ENCODE measurements at regions not wholly inside any gene's neighbourhood (a gene's known extent, or its start where the extent isn't known, plus 50 kb on each side); places are given as distances from the start of the nearest gene placed in this dataset.

- Histone ChIP-seq H3K27me3 (ENCODE audit: insufficient read depth, low read length) (peaks cover 5% of the 10 kb centered on the region), H3K9me3 (ENCODE audit: low read length) (no peaks in the 10 kb centered on the region)
These were observed 78.0 kb upstream of the ST8SIA2 start for GRCh38 chr15:92315595-92316211.

DNA sequence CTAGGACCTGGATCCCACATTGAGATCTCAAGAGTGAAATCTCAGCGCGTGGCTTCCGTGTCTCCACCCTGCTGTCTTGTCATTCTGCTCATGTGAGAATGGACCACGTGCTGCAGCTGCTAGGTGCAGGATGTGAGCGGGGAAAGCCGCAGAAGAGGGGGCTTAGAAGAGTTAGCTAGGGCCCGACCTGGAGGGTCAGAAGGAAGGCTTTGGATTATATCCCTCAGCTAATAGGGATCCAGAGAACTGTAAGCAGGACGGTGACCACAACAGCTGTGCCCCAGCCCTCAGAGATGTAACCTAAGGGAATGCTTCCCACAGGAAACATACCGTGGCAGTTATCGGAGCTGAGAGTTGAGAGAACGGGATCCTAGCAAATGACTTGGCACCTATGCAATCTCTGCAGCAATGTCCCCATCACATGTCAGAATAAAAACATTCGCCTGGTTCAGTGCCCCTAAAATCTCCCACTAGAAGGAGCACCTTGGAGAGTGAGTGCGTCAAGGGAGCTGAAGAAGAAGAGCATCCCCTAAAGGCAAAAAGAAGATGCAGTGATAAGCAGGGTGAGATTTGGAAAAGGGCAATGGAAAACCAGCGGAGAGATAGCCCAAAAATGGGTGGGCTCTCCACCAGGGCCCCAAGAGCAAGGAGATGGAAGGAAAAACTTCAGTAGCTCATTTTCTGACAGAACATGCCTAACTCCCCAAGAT lies 76.9 kb upstream of the ST8SIA2 start:
- no peaks in the 10 kb centered on the region for H3K4me1 ChIP-seq (ENCODE audit: insufficient read depth, low read length)
- no peaks in the 10 kb centered on the region for H3K36me3 ChIP-seq (ENCODE audit: insufficient read depth, low read length)
- peaks cover 5% of the 10 kb centered on the region for H3K27me3 ChIP-seq (ENCODE audit: insufficient read depth, low read length)
- no peaks in the 10 kb centered on the region for H3K9me3 ChIP-seq (ENCODE audit: low read length)
- H2AFZ ChIP-seq (ENCODE audit: low read depth, low read length), result no peak overlapping the region
- no peak overlapping the region for H3K4me3 ChIP-seq (ENCODE audit: low read length)

More at GRCh38 chr15:92315595-92316211, 78.0 kb upstream of the ST8SIA2 start:
- Histone ChIP-seq H2AFZ (ENCODE audit: low read depth, low read length) (no peak overlapping the region), H3K4me3 (ENCODE audit: low read length) (no peak overlapping the region), H3K4me1 (ENCODE audit: insufficient read depth, low read length) (no peaks in the 10 kb centered on the region), H3K36me3 (ENCODE audit: insufficient read depth, low read length) (no peaks in the 10 kb centered on the region)

- H3K36me3 ChIP-seq (ENCODE audit: insufficient read depth, low read length), result no peaks in the 10 kb centered on the region
- no peaks in the 10 kb centered on the region for H3K4me1 ChIP-seq (ENCODE audit: insufficient read depth, low read length)
- no peak overlapping the region for H2AFZ ChIP-seq (ENCODE audit: low read depth, low read length)
- no peaks in the 10 kb centered on the region for H3K9me3 ChIP-seq (ENCODE audit: low read length)
- no peak overlapping the region for H3K4me3 ChIP-seq (ENCODE audit: low read length)
- H3K27me3 ChIP-seq (ENCODE audit: insufficient read depth, low read length), result peaks cover 5% of the 10 kb centered on the region
These were observed 73.5 kb upstream of the ST8SIA2 start for GRCh38 chr15:92320012-92320699.

DNA sequence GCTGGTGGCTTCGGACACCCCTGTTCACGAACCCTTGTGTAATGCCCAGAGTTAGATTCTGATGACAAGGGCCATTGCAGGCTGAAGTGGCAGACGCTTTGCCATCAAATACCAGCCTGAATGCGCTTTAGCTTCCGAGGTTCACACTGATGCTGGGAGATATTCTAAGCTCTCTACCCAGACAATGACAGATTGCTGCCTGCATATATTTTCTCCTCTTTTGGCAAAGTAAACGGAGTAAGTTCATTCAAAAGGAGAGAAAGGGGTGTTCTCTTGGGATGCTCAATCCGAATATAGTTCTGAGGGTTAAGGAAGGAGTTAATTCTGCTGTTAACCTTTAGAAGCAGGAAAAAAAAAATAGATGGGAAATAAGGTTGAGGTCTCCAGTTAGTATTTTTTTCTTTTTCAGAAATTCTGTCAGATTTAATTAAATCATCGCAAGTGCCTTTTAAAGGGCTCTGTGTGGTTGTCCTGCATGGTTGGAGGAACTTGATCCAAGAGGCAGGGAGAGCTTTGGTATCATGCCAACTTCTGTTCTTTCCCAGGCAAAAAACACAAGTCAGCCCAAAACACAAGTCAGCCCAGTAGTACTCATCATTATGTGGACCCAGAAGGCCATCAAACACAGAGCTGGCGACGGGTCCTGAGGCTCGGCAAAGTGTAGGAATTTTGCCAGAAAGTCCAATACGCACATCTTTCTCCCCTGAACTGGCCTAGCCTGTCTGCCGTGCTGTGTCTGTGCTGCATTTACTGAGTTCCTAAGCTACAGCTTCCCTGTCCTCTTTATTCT lies 70.9 kb upstream of the ST8SIA2 start:
- H3K27me3 ChIP-seq (ENCODE audit: insufficient read depth, low read length), result peaks cover 3% of the 10 kb centered on the region

DNA sequence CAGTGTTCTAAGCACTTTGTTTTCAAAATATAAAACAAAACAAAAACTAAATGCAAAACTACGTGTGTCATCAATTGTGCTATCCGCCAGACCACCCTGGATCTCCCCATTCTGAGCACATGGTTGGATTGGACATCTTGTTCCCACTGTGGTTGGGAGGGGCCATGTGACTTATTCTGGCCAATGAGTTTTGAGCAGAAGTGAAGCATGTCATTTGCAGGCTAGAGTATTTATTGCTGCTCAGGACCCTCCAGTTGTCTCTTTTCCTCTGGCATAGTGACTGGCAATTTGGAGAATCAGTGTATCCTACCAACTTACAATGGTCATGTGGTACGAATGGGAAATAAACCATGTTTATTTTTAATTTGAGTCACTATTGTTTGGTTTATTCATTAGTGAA lies 70.2 kb upstream of the ST8SIA2 start:
- Histone ChIP-seq H3K4me1 (ENCODE audit: insufficient read depth, low read length) (no peaks in the 10 kb centered on the region), H3K36me3 (ENCODE audit: insufficient read depth, low read length) (no peaks in the 10 kb centered on the region), H3K9me3 (ENCODE audit: low read length) (no peaks in the 10 kb centered on the region), H3K4me3 (ENCODE audit: low read length) (no peak overlapping the region), H2AFZ (ENCODE audit: low read depth, low read length) (no peak overlapping the region), H3K27me3 (ENCODE audit: insufficient read depth, low read length) (no peaks in the 10 kb centered on the region)

More for the DNA sequence above, 70.9 kb upstream of the ST8SIA2 start:
- H3K9me3 ChIP-seq (ENCODE audit: low read length), result no peaks in the 10 kb centered on the region
- no peaks in the 10 kb centered on the region for H3K36me3 ChIP-seq (ENCODE audit: insufficient read depth, low read length)
- no peak overlapping the region for H3K4me3 ChIP-seq (ENCODE audit: low read length)
- H2AFZ ChIP-seq (ENCODE audit: low read depth, low read length), result no peak overlapping the region
- H3K4me1 ChIP-seq (ENCODE audit: insufficient read depth, low read length), result no peaks in the 10 kb centered on the region

- Histone ChIP-seq H3K4me1 (ENCODE audit: insufficient read depth, low read length) (no peaks in the 10 kb centered on the region), H3K4me3 (ENCODE audit: low read length) (no peak overlapping the region), H3K9me3 (ENCODE audit: low read length) (no peaks in the 10 kb centered on the region), H3K36me3 (ENCODE audit: insufficient read depth, low read length) (no peaks in the 10 kb centered on the region), H2AFZ (ENCODE audit: low read depth, low read length) (no peak overlapping the region), H3K27me3 (ENCODE audit: insufficient read depth, low read length) (no peaks in the 10 kb centered on the region)
These were observed 69.3 kb upstream of the ST8SIA2 start for GRCh38 chr15:92324101-92324963.

DNA sequence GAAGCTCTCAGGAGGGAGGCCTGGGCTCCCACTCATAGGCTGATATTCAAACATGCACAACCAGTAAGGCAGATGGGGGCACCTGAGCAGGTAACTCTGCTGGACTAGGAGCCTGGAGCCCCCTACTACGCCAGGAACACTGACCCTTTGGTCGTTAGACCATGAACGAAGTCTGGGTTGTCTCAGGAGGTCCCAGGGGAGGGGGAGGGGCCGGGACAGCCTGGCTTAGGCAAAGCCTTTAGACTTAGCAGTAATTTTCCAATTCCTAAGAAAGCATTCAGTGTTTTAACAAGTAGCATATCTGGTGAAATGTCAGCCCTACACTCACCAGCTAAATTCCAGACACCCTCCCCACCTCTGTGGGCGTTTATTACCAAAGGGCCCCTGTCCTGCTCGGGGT lies 67.4 kb upstream of the ST8SIA2 start:
- Histone ChIP-seq H3K9me3 (ENCODE audit: low read length) (no peaks in the 10 kb centered on the region), H3K36me3 (ENCODE audit: insufficient read depth, low read length) (no peaks in the 10 kb centered on the region), H2AFZ (ENCODE audit: low read depth, low read length) (no peak overlapping the region), H3K4me3 (ENCODE audit: low read length) (no peak overlapping the region), H3K4me1 (ENCODE audit: insufficient read depth, low read length) (no peaks in the 10 kb centered on the region), H3K27me3 (ENCODE audit: insufficient read depth, low read length) (no peaks in the 10 kb centered on the region)

DNA sequence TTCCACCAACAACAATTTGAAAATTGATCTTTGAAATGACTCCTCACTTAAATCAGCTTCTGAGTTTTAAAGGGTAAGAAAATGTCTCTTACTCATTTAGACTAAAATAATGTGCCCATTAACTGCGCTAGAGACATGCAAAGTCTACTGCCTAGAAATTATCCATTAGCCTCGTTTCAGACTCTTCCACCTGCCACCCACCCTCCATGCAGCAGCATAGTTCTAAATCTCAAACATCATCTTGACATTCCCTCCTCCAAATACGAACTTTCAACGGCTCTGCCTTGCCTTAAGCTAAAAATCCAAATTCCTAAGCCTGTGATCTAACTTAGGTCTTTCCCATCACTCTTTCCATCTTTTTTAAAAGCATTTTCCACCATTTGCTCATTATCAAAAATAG lies 66.6 kb upstream of the ST8SIA2 start:
- H3K36me3 ChIP-seq (ENCODE audit: insufficient read depth, low read length), result no peaks in the 10 kb centered on the region
- H2AFZ ChIP-seq (ENCODE audit: low read depth, low read length), result no peak overlapping the region
- H3K4me1 ChIP-seq (ENCODE audit: insufficient read depth, low read length), result no peaks in the 10 kb centered on the region
- no peaks in the 10 kb centered on the region for H3K27me3 ChIP-seq (ENCODE audit: insufficient read depth, low read length)
- H3K9me3 ChIP-seq (ENCODE audit: low read length), result no peaks in the 10 kb centered on the region
- H3K4me3 ChIP-seq (ENCODE audit: low read length), result no peak overlapping the region

DNA sequence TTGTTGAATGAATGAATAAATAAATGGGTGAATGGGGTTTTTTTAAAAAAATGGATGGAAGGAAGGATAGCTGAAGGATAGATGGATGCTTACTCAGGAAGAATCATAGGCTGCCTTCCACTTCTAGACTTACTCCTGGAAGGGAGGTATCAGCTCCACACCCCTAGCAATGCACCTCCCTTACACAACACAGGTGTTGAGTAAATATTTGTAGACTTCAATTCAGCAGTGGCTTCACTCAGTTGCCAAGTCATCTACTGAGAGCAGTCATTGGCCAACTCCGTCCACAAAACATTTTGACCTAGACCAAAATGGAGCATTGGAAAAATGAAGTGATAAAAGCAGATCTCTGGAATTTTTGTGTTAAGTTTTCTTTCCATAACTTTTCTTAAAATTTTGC lies 65.5 kb upstream of the ST8SIA2 start:
- Histone ChIP-seq H3K4me1 (ENCODE audit: insufficient read depth, low read length) (no peaks in the 10 kb centered on the region), H3K36me3 (ENCODE audit: insufficient read depth, low read length) (no peaks in the 10 kb centered on the region), H3K27me3 (ENCODE audit: insufficient read depth, low read length) (no peaks in the 10 kb centered on the region), H3K9me3 (ENCODE audit: low read length) (no peaks in the 10 kb centered on the region), H3K4me3 (ENCODE audit: low read length) (no peak overlapping the region), H2AFZ (ENCODE audit: low read depth, low read length) (no peak overlapping the region)

DNA sequence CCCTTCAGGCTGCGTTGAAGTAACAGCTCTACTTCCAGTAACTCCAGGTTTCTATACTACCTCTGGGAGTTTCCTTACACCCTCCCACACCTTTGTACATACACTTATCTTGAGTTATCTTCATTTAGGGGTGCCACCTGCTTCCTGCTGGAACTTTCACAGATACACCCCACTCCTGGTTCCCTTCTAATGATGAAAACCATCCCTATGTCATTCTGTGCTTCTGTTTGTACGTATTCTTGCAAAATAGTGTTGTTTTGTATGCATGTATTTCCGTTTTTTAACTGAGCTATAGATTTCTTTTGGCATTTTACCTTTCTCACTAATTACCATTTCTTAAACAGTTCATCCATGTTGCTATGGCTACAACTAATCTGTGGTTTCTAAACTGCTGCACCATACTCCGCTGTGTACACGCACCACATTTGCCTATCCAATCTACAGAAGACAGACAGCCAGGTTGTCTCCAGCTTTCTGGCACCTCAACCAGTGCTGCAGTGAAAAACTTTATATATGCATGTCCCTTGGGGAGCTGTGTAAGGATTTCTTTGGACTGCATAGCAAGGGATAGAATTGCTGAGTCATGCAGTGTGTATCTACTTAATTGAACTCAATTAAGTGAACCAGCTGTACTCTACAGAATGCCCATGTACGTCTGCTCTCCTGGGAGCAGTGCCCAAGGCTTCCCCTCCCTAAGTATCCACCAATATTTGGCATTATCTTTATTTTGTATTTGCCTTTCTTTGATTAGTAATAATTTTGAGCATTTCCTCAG lies 61.4 kb upstream of the ST8SIA2 start:
- no peaks in the 10 kb centered on the region for H3K27me3 ChIP-seq (ENCODE audit: insufficient read depth, low read length)
- H3K9me3 ChIP-seq (ENCODE audit: low read length), result no peaks in the 10 kb centered on the region
- no peak overlapping the region for H3K4me3 ChIP-seq (ENCODE audit: low read length)
- no peak overlapping the region for H2AFZ ChIP-seq (ENCODE audit: low read depth, low read length)
- H3K4me1 ChIP-seq (ENCODE audit: insufficient read depth, low read length), result no peaks in the 10 kb centered on the region
- H3K36me3 ChIP-seq (ENCODE audit: insufficient read depth, low read length), result no peaks in the 10 kb centered on the region

DNA sequence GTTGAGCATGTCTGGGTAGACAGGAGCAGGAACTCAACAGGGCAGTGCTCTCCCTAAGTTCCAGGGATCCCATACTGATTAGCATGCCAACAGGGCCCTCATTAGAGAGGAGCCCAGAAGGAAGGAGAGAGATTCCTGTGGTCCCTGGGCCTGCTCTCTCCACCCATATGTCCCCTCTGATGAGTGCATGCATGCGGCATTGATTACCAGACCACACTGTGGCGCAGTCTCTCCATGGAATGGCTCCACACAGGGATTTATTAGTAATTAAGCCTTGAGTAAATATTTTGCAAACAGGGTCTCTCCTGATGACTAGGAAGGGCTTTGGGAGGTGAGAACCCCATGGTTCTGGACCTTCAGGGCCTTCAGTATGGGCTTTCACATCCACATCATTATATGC lies 60.0 kb upstream of the ST8SIA2 start:
- Histone ChIP-seq H3K27me3 (ENCODE audit: insufficient read depth, low read length) (no peaks in the 10 kb centered on the region), H2AFZ (ENCODE audit: low read depth, low read length) (no peak overlapping the region), H3K9me3 (ENCODE audit: low read length) (no peaks in the 10 kb centered on the region), H3K4me1 (ENCODE audit: insufficient read depth, low read length) (no peaks in the 10 kb centered on the region), H3K36me3 (ENCODE audit: insufficient read depth, low read length) (no peaks in the 10 kb centered on the region), H3K4me3 (ENCODE audit: low read length) (no peak overlapping the region)
